GM23248 (cell line): ENCODE measurements at regions not wholly inside any gene's neighbourhood (a gene's known extent, or its start where the extent isn't known, plus 50 kb on each side); places are given as distances from the start of the nearest gene placed in this dataset.

ENCODE experiments used
- DNase-seq: peaks from one replicate; pipeline ENCODE4 v3.0.0-alpha.2; 2015
- H2AFZ ChIP-seq: fragments of 200-600 bp; sonication (generic); 2 replicates; pipeline ENCODE4 v1.6.1; 2016; ENCODE audit warnings: antibody characterized with exemption
- H3F3A ChIP-seq: fragments of 200-600 bp; sonication (generic); 2 replicates; pipeline ENCODE4 v1.6.1; 2016; ENCODE audit warnings: mild to moderate bottlenecking, antibody characterized with exemption, mixed run types; ENCODE audit not compliant: insufficient read depth
- H3K27ac ChIP-seq: fragments of 200-600 bp; sonication (generic); 2 replicates; pipeline ENCODE4 v1.5.1; 2016; ENCODE audit warnings: mild to moderate bottlenecking
- H3K27me3 ChIP-seq: fragments of 200-600 bp; sonication (generic); replicated peaks from 2 replicates; pipeline ENCODE4 v1.6.1; 2016; ENCODE audit warnings: mild to moderate bottlenecking; ENCODE audit not compliant: insufficient read depth
- H3K36me3 ChIP-seq: fragments of 200-600 bp; sonication (generic); 2 replicates; pipeline ENCODE4 v1.6.1; 2016; ENCODE audit warnings: low read depth, mild to moderate bottlenecking
- H3K4me1 ChIP-seq: fragments of 200-600 bp; sonication (generic); 2 replicates; pipeline ENCODE4 v1.6.1; 2016; ENCODE audit warnings: mild to moderate bottlenecking; ENCODE audit not compliant: insufficient read depth
- H3K4me2 ChIP-seq: fragments of 200-600 bp; sonication (generic); one replicate; pipeline ENCODE4 v1.6.1; 2016; ENCODE audit warnings: mild to moderate bottlenecking; ENCODE audit not compliant: unreplicated experiment
- H3K4me3 ChIP-seq: fragments of 200-600 bp; sonication (generic); 2 replicates; pipeline ENCODE4 v1.5.1; 2016; ENCODE audit warnings: mild to moderate bottlenecking
- H3K79me2 ChIP-seq: fragments of 200-600 bp; sonication (generic); 2 replicates; pipeline ENCODE4 v1.6.1; 2016; ENCODE audit warnings: mild to moderate bottlenecking; ENCODE audit not compliant: insufficient read depth
- H3K9ac ChIP-seq: fragments of 200-600 bp; sonication (generic); 2 replicates; pipeline ENCODE4 v1.6.1; 2016; ENCODE audit warnings: mild to moderate bottlenecking
- H3K9me2 ChIP-seq: fragments of 200-600 bp; sonication (generic); 2 replicates; pipeline ENCODE4 v1.6.1; 2016; ENCODE audit warnings: mixed run types, mild to moderate bottlenecking, moderate library complexity; ENCODE audit not compliant: insufficient read depth
- H3K9me3 ChIP-seq: fragments of 200-600 bp; sonication (generic); one replicate; pipeline ENCODE4 v1.6.1; 2017; ENCODE audit warnings: low read depth
- H4K20me1 ChIP-seq: fragments of 200-600 bp; sonication (generic); 2 replicates; pipeline ENCODE4 v1.6.0; 2016; ENCODE audit not compliant: insufficient read depth
- EZH2 ChIP-seq: fragments of 200-600 bp; sonication (generic); IDR thresholded peaks from 2 replicates; pipeline ENCODE4 v1.6.1; 2018; ENCODE audit warnings: antibody characterized with exemption, mild to moderate bottlenecking; ENCODE audit not compliant: insufficient read depth, poor library complexity, severe bottlenecking
- EZH2phosphoT487 ChIP-seq: fragments of 200-600 bp; sonication (generic); IDR thresholded peaks from 2 replicates; pipeline ENCODE4 v1.6.1; 2018; ENCODE audit warnings: antibody characterized with exemption, moderate library complexity, mild to moderate bottlenecking, low read depth; ENCODE audit not compliant: insufficient read depth
- WGBS, 2 experiments: methylation state at CpG; one replicate each; pipeline ENCODE4 v1.1.6; 2015 to 2017; ENCODE audit warnings: low lambda C conversion rate in 2 of 2, low coverage in 1 of 2; ENCODE audit errors: missing lambda C conversion rate in 2 of 2; 5-methylcytosine and 5-hydroxymethylcytosine counted together
- in situ Hi-C: fragments of 300-500 bp; cut with MboI; formaldehyde crosslinking; loops from 2 replicates; pipeline ENCODE4 v1.15.0; 2020

DNA sequence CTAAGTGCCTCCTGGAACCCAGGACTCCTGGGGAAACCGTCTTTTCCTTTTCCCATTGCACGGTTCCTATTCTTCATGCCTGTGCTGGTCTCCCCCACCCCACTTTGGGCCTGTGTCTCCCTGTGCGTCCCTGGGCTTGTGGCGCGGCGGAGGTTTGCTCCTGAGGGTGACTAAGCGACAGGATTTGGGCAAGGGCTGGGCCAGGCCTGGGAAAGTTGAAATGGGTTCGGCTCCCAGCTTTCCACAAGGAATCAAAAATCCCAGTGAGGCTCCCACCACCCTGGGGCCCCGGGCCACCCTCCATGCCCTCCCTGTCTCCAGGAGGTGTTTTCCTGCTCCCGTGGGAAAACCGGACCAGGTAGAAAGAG, 197.6 kb downstream of the NDUFA10 start:
- Histone ChIP-seq H3K9me2 (no peaks in the 10 kb centered on the region), H3K9ac (no peak overlapping the region), H2AFZ (no peak overlapping the region), H3K4me3 (no peak overlapping the region), H3K27ac (no peak overlapping the region), H3K79me2 (no peaks in the 10 kb centered on the region), H3K27me3 (no peaks in the 10 kb centered on the region), H3K4me2 (no peak overlapping the region), H3K9me3 (no peaks in the 10 kb centered on the region), H3K4me1 (no peaks in the 10 kb centered on the region), H4K20me1 (no peaks in the 10 kb centered on the region), H3F3A (no peaks in the 10 kb centered on the region), H3K36me3 (no peaks in the 10 kb centered on the region)
- no peak for DNase-seq
- in situ Hi-C loops, result no loop called here
- 45 to 61% methylated on average over 9 to 11 of the region's 11 CpGs for WGBS, 2 experiments
- no peak for TF ChIP-seq EZH2phosphoT487
- no peak for TF ChIP-seq EZH2

DNA sequence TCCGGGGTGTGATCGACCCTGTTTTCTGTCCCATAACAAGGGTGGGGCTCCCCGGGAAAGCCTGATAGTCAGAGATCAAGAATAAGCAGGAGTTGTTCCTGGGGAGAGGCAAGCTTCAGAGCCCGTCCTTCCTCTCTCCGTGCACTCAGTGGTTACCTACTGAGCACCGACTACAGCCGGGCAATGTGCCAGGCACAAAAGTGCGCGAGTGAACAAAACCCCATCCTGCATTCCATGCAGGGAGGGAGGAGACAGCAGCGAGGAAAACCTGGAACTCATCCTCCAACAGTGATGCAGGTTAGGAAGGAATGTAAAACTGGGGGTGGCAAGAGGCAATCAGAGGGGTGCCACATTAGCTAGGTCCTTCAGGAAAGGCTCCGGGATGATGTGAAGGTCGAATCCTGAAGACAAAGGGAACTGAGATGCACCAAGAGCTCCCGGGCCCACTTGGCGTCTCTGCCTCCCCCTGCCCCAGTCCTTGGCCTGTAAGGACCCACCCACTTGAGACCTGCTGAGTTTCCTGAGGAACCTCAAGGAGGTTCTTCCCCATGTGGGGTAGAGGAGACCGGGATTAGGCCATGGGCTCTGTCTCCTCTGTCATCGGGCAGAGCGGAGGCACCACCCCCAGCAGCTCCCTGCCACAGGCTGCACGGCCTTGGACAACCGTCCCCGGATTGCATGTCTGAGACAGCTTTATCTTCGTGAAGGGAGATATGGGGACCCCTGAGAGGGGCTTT, 198.2 kb downstream of the NDUFA10 start:
- Histone ChIP-seq H3K9ac (no peak overlapping the region), H4K20me1 (no peaks in the 10 kb centered on the region), H3K4me3 (no peak overlapping the region), H3K36me3 (no peaks in the 10 kb centered on the region), H3K27me3 (no peaks in the 10 kb centered on the region), H3K27ac (no peak overlapping the region), H3K4me2 (no peak overlapping the region), H3F3A (no peaks in the 10 kb centered on the region), H3K4me1 (no peaks in the 10 kb centered on the region), H2AFZ (no peak overlapping the region), H3K9me2 (no peaks in the 10 kb centered on the region), H3K79me2 (no peaks in the 10 kb centered on the region), H3K9me3 (no peaks in the 10 kb centered on the region)
- TF ChIP-seq EZH2phosphoT487 (no peak), EZH2 (no peak)
- in situ Hi-C loops, result no loop called here
- no peak for DNase-seq
- 57 to 61% methylated on average over 21 of the region's 21 CpGs for WGBS, 2 experiments

GRCh38 chr2:239826376-239826775, 198.8 kb downstream of the NDUFA10 start:
- no peaks in the 10 kb centered on the region for H3K4me1 ChIP-seq
- TF ChIP-seq EZH2 (no peak), EZH2phosphoT487 (no peak)

GRCh38 chr2:239825705-239825979, 199.5 kb downstream of the NDUFA10 start:
- no peaks in the 10 kb centered on the region for H3K4me1 ChIP-seq
- no peaks in the 10 kb centered on the region for H3F3A ChIP-seq
- H3K36me3 ChIP-seq, result no peaks in the 10 kb centered on the region
- no peak overlapping the region for H3K4me3 ChIP-seq
- WGBS, 2 experiments, result 41 to 47% methylated on average over 5 of the region's 5 CpGs
- H4K20me1 ChIP-seq, result no peaks in the 10 kb centered on the region
- H3K4me2 ChIP-seq, result no peak overlapping the region
- H3K9me2 ChIP-seq, result no peaks in the 10 kb centered on the region
- in situ Hi-C loops, result no loop called here
- H3K79me2 ChIP-seq, result no peaks in the 10 kb centered on the region
- H3K27ac ChIP-seq, result no peak overlapping the region
- no peaks in the 10 kb centered on the region for H3K27me3 ChIP-seq
- no peak for TF ChIP-seq EZH2phosphoT487
- no peak for TF ChIP-seq EZH2
- H3K9ac ChIP-seq, result no peak overlapping the region
- DNase-seq, result no peak
- no peaks in the 10 kb centered on the region for H3K9me3 ChIP-seq
- no peak overlapping the region for H2AFZ ChIP-seq

More at GRCh38 chr2:239826376-239826775, 198.8 kb downstream of the NDUFA10 start:
- Histone ChIP-seq H3K27me3 (no peaks in the 10 kb centered on the region), H3K36me3 (no peaks in the 10 kb centered on the region), H4K20me1 (no peaks in the 10 kb centered on the region), H3K27ac (no peak overlapping the region), H3K9me2 (no peaks in the 10 kb centered on the region), H3K4me3 (no peak overlapping the region), H3K4me2 (no peak overlapping the region), H3K9me3 (no peaks in the 10 kb centered on the region), H3F3A (no peaks in the 10 kb centered on the region), H2AFZ (no peak overlapping the region), H3K9ac (no peak overlapping the region), H3K79me2 (no peaks in the 10 kb centered on the region)
- in situ Hi-C loops, result no loop called here
- no peak for DNase-seq
- WGBS, 2 experiments, result 83 to 88% methylated on average over 13 of the region's 13 CpGs
